GM19455 (cell line): ENCODE measurements at regions not wholly inside any gene's neighbourhood (a gene's known extent, or its start where the extent isn't known, plus 50 kb on each side); places are given as distances from the start of the nearest gene placed in this dataset.

Experiments
- ATAC-seq: cut with Tn5 transposase; IDR thresholded peaks from one replicate; pipeline ENCODE4 v1.9.1; 2021; ENCODE audit not compliant: unreplicated experiment

DNA sequence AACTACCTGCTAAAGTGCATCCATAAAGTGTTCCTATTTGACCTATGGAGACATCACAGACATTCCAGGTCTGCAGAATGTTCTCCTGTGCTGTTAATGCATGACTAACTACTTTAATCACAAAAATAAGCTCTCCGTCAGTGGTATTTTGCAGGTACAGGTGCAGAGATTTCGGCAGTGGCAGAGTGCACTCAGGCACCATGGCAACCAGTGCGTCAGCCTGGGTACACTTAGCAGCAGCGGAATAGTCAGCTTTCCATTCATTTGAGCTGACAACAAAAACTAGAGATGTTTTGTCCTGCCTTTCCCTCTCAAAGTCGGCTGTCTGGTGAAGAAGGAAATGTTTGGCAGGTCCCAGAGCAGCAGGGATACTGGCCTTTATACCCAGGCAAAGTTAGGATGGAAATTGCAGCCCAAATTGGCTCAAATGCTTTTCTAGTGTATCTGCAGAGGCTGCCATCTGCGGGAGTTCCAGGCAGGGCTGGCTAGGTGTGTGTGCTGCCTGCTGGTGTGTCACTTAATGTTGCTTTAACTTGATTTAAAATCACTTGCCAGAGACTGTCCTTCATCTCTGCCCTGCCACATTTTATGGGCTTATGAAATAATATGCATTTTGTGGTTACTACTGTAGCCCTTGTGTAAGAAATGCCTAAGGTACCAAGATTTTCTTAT, 195.8 kb downstream of the RAP2A start:
- ATAC-seq, result no peak

GRCh38 chr13:97630725-97631124, 196.8 kb downstream of the RAP2A start:
- no peak for ATAC-seq

GRCh38 chr13:97631158-97631557, 197.2 kb downstream of the RAP2A start:
- ATAC-seq, result no peak

GRCh38 chr13:97639236-97639635, 205.3 kb downstream of the RAP2A start:
- no peak for ATAC-seq

GRCh38 chr13:97640268-97640667, 206.3 kb downstream of the RAP2A start:
- ATAC-seq, result no peak

GRCh38 chr13:97648171-97648880, 214.4 kb downstream of the RAP2A start:
- no peak for ATAC-seq

- no peak for ATAC-seq
Measured at GRCh38 chr13:97648881-97649224, 214.9 kb downstream of the RAP2A start.

DNA sequence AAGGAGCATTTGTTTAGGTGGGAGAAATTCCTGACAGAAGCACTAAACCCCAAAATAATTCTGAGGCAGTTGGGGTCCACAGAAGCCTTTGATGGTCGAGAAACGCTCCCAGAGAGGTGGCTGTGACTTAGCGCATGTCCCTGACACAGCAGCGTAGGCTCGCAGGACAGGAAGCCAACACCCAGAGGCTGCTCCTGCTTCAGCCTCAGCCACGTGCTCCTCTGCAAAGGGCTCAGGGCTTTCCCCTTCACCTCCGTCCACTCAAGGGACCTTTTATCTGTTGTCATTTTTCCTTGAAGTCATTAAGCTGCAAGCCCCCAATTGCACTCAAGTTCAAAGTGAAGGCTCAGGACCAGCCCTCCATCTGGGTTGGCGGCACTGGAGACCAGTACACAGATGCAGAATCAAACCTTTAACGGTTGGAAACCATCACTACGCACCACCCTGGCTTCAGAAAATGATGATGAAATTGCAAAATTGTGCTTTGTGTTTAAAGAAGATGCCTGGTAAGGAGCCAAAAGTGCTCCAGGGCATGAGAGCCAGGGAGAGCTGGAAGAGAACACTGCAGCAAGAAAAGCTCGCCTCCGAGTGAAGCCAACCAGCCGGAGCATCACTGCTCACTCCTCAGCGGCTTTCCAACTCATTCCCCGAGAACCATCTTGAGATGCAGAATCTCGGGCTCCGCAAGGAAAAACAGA, 219.6 kb downstream of the RAP2A start:
- ATAC-seq, result no peak

- no peak for ATAC-seq
Measured at GRCh38 chr13:97654236-97654635, 220.3 kb downstream of the RAP2A start.

GRCh38 chr13:97658556-97658955, 224.6 kb downstream of the RAP2A start:
- ATAC-seq, result no peak

DNA sequence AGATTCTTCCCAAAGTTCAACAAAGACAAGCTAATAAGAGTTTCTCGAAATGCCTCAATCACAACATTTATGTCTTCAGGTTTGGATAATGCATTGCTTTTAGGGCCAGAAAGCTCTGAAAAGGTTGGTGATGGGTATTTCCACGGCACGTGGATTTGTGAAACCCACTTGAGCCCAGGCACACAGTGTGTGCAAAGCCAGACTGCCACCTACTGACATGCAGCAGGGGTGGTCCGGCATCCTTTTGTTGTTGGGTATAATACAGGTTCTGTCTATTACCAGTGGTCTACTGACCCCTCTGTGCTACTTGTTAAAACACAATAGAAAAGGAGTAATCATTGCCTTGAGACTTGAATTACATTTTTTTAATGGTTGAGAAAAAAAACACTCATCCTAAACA, 225.6 kb downstream of the RAP2A start:
- ATAC-seq, result no peak

DNA sequence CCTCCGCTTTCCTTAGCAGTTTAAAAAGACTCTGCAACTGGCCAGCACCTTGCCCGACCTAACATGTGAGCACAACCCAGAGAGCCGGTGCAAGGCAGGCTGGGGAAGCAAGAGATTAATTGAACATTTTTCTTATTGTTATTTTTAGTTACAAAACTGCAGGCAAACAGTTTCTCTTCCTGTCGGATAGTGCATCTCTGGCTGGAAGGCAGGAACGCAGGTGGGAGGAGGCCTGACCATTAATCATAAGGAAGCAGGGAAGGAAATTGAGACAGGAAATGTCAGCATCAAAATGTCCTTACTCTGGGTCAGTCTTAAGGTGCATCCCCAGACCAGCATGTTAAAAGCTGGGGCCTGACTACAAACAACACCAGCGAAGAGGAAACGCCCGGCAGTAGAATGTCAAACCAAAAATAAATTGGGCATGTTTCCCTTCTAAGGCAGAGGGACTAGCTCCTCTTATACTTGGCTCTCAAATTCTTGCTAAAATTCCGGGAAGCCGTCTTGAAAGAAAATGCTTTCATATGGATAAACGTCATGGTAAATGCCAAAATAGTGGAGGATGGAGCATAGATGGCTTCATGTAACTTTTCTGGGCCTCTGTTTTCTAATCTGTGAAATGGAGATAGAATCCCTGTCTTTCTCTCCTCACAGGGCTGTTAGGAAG, 226.8 kb downstream of the RAP2A start:
- ATAC-seq, result no peak

GRCh38 chr13:97686594-97686993, 252.6 kb downstream of the RAP2A start:
- no peak for ATAC-seq

- ATAC-seq, result no peak
Measured at GRCh38 chr13:97692628-97693027, 258.7 kb downstream of the RAP2A start.

DNA sequence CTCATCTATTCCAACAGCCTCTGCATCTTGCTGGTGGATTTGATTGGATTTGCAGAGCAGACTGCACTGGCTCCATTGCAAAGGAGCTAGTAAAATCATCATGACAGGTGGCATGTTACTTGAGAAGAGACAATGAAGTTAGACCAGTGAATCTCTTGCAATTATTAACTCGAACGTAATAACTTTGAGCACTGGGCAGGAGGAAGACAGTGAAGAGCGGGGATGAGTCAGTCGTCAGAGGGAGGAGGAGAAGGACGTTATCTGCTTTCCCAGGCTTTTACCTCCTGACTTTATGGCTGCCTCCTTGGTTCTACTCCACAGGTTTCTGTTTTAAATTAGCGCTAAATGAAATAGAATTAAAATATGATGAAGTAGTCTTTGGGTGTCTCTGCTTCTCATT, 257.8 kb upstream of the IPO5 start:
- no peak for ATAC-seq

- no peak for ATAC-seq
Measured at GRCh38 chr13:97696921-97697320, 256.6 kb upstream of the IPO5 start.

DNA sequence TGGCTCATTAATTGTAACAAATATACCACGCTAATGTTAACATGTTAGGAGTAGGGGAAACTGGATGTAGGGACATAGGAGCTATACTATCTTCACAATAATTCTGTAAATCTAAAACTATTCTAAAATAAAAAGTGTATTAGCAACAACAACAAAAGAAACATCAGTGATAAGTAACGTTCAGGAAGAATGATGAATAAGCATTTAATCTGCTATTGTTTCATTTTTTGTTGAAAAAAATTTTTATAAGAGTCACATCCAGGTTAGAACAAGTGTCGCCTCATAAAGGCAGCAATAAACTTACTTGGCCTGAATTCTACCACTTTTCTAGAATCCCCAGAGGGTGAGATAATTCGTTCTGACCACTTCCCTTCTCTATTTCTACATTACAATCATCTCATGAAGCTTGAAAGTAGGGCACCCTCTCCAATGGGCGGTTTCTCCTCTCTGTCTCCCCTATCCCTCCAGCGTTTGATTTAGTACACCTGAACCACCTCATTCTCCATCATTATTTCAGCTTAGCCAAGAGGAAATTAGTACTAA, 253.1 kb upstream of the IPO5 start:
- no peak for ATAC-seq

GRCh38 chr13:97702614-97703013, 250.9 kb upstream of the IPO5 start:
- no peak for ATAC-seq

GRCh38 chr13:97710797-97711196, 242.7 kb upstream of the IPO5 start:
- no peak for ATAC-seq

DNA sequence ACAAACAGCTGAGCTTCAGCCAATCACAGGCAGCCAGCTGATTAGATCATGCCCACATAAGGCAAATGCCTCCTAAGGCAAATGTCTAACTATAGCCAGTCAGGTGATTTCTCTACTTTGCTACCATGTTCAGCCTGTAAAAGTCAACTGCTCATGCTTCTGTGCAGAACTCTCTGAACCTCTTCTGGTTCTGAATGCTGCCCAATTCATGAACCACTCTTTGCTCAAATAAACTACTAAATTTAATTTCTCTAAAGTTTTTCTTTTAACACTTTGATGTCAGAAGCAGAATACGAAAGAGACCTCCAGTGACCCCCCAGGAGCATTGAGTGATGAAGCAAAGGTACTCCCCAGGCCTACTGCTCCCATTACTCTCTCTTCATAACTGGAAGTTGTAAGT, 240.7 kb upstream of the IPO5 start:
- no peak for ATAC-seq

GRCh38 chr13:97715763-97716162, 237.7 kb upstream of the IPO5 start:
- no peak for ATAC-seq

DNA sequence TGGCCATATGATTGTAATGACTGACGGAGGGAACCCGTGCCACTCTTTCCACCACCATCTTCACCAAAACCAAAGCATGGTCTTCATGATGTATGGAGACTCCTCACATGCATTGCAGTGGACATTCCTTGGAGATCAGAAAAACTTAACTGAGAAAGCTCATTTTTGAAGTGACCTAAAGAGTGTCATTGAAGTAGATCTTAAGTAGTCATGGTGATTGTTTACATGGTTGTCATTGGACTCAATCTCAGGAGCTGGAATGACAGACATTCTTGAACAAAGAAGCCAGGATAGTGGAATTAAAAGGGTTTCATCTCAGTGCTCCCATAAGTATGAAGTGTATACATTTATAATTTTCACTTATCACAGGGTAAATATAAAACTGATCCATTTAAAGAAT, 236.7 kb upstream of the IPO5 start:
- ATAC-seq, result no peak
